Left colon (tissue), 2 donors: ENCODE measurements at regions not wholly inside any gene's neighbourhood (a gene's known extent, or its start where the extent isn't known, plus 50 kb on each side); places are given as distances from the start of the nearest gene placed in this dataset.

Experiments used
- ATAC-seq: fragments of 200-7000 bp; cut with Tn5 transposase; one replicate; pipeline ENCODE4 v1.9.1; 2020; ENCODE audit warnings: mild to moderate bottlenecking, moderate library complexity
- DNase-seq, 2 donors: peaks; one replicate each; pipeline ENCODE4 v3.0.0-alpha.2; 2020
- intact Hi-C, 2 donors: fragments of 100-400 bp; cut with DNase I in 1 of 2; cut with micrococcal nuclease in 1 of 2; formaldehyde crosslinking; loops; one replicate each; pipeline versions ENCODE4 v1.11.2 to v1.14.0; 2022; cut with DNase I, micrococcal nuclease
- donor health status: DM: no; HTN: no; CAD: no.
- donor health status: DM: yes; HTN: yes; CAD: no.

DNA sequence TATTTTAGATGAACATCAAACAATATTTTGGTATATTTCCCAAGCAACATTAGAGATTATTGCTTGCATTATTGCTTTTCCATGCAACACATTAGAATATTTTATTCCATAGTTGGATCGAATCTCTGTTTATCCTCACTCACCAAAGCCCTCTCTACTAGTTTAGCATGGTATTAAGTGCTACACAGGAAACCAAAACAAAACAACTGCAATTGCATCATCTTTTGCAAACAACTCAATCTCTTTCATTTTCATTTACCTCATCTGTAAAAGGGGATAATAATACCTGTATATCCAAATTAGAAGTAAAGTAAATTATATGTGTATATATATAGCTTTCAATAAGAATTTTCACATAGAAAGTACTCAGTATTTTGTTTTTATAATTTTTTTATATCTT lies 147.8 kb upstream of the PCDH9 start:
- ATAC-seq (no peak), DNase-seq (no peak)
- intact Hi-C loops, result no loop called here

- DNase-seq (no peak), ATAC-seq (no peak)
- intact Hi-C loops, result no loop called here
Measured at GRCh38 chr13:67374391-67374790, 144.3 kb upstream of the PCDH9 start.

GRCh38 chr13:67372868-67373464 lies 142.8 kb upstream of the PCDH9 start:
- ATAC-seq (no peak), DNase-seq (no peak)
- intact Hi-C loops, result no loop called here

DNA sequence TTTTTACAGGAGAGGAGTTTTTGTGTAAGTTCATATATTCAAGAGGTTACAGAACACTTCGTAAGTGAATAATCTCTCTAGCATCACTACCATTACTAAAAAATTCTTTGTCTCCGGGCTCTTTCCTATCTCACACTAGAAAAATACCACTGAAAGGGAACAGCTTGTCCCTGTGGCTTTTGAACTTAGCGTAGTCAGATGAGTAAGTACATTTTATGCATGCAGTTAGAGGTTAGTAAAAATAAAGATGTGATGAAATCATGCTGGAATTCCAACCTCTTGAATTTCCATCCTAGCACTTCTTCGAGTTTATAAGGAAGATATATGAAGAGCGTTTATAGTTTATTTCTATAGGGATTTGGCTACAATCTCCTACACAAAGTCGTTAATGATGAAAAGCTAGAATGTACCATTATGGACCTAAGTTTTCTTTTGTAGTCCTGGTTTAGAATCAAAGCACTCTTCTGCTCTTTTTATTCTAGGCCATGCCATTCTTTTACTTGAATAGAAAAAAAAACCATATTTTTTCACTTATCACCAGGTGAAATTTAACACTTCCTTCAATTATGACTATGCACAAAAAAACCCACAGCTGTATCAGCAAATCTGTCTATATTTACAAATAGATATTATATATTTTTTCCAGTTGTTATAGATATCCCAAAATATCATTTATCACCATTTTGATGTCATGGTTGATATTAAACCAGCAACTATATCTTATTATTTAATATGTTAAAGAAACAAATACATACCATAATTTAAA lies 139.9 kb upstream of the PCDH9 start:
- DNase-seq (no peak), ATAC-seq (no peak)
- intact Hi-C loops, result no loop called here

DNA sequence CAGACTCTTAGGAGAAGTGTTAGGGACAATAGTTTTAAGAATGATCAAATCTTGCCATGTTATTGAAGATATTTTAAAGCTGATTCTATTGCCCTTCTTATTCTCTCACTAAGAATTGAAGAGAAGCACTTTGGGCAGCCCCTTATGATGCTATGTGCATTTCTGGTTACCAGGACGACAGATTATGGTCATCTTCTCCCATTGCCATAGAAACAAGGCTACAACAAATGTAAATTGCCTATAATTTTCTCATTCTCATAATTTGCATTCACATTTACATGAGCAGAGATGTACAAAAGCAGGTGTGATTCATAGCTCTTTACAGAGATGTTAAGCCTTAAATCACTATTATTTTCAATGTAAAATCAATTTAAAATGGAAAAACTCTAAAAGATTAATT lies 137.3 kb upstream of the PCDH9 start:
- no peak for DNase-seq
- no peak for ATAC-seq
- intact Hi-C loops, result no loop called here

DNA sequence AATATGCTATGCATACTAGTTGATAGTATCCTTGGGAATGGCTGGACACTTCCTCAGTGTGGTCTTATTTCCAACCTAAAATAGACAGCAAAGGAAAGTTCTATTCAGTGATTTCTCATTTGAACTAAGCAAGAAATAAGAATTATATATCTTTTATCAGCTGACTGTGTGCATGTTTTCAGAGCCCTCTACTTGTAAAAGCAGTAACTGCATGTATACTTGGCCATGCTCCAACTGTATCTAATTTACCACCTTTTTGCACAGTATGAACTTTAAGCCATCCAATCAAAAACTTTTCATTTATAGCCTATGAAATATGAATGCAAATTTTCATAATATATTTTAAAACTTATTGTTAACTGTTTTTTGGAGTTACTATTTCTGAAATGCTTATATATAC lies 136.4 kb upstream of the PCDH9 start:
- ATAC-seq (no peak), DNase-seq (no peak)
- intact Hi-C loops, result no loop called here

DNA sequence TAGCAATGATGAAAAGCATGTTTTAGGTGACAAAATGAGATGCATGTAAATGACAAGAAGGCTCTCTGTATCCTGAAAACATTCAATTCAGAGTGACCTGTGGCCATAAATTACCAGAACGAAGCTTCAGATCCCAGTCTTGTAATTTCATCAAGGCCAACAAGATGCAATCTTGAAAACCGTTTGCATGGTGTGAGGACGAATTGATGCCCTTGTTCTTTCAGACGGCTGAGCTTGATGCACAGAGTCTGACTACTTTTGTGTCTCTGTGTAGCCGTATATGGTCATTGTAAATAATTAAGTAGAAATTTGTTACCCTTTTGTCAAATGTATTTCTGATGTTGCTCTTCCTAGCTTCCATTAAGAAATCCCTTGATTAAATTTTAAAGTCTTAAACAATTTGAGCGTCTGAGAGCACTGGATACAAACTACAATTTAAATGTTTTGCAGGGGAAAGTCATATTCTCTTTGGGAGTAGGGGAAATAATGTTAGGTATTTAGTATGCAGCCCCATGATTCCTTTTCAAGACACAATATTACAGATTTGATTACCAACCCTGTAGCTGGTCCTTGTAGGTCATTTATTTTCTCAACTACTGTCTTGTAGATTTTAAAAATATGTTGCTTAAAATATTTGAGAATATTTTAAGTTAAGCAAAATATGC lies 125.8 kb upstream of the PCDH9 start:
- intact Hi-C loops, result no loop called here
- no peak for ATAC-seq
- no peak for DNase-seq

DNA sequence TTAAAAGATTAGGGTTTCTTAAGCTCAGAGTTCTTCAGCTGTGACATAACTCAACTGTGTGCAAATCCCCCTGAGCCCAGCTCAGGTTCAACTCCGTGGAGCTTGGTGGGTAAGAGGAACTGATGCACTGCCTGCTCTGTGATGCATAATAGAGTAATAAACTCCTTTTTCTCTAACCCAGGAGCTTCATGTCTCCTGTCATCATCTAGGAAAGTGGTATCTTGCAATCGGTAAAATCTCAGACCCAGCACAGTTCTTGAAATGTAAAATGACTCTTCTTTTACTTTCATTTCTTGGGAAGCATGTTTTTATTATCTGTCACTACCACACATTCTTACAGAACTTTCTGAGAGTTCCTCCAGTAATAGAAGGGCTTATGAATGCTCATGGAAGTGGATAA lies 123.8 kb upstream of the PCDH9 start:
- no peak for ATAC-seq
- DNase-seq, result no peak
- intact Hi-C loops, result no loop called here

DNA sequence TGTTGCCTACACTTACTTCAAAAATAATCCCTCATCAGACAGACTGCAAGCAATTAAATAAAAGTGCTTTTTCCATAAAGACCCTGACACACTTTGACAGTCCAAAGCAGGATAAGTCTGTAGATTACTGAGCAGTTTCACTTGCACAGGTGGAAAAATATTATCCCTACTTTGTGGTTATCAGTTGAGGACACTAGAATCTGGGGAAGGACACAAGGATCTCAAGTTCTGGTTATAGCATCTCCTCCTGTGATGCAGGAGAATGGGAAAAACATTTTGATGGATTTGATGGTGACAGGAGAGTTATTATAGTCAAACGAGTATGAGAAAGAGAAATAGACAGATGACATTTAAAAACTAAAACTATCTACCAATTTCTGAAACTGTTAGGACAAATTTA lies 122.9 kb upstream of the PCDH9 start:
- ATAC-seq, result no peak
- DNase-seq, result no peak
- intact Hi-C loops, result no loop called here

DNA sequence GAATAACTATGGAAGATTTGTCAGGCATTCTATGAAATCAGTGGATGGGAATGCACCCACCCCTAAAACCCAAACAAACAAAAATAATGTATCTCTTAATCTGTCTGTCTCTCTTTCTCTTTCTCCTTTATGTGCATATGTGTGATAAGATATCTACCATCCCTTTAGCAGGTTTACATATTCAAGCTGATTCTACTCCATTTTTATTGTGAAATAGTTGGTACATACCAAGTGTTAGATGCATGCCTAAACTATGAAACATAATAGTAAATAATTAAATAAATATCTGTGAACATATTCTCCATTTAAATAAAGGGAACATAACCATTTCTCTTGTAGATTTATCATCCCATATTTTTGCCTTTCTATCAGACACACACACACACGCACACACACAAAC lies 121.8 kb upstream of the PCDH9 start:
- intact Hi-C loops, result no loop called here
- no peak for ATAC-seq
- DNase-seq, result no peak

DNA sequence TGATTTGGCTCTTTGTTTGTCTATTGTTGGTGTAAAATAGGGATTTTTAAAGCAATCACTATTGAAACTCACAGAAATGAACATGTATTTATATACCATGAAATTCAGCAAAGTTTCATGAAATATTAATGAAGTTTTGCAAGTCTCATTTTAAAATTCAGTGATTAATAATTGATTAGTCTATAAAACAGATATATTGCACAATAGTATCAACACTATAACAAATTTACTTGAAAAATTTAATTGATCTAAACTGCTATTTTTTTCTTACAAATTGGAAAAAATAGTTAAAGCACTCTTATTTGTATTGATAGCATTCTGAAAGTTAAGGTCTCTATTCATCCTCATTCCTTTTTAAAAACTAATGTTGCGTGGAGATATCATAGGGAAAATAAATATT lies 121.0 kb upstream of the PCDH9 start:
- ATAC-seq (no peak), DNase-seq (no peak)
- intact Hi-C loops, result no loop called here

- intact Hi-C loops, result no loop called here
- DNase-seq, result no peak
- no peak for ATAC-seq
Measured at GRCh38 chr13:67343777-67344176, 113.6 kb upstream of the PCDH9 start.

DNA sequence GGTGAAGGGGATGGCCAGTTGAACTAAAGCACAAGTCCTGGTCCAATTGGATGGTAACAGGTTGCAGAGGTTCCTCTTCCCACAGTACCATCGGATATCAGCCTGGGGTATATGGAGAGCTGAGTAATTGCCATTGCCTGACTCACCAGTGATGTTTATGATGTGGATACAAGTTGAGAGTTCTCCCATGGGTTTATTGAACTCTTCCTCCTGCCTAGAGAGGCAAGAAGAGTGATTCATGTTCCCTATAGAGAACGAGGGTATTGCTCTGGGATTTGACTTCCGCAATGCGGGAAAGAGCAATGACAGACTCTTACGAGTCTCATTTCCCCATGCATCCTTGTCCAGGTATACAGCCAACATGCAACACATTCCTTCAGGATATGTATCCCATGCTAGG lies 111.3 kb upstream of the PCDH9 start:
- no peak for ATAC-seq
- intact Hi-C loops, result no loop called here
- DNase-seq, result no peak

DNA sequence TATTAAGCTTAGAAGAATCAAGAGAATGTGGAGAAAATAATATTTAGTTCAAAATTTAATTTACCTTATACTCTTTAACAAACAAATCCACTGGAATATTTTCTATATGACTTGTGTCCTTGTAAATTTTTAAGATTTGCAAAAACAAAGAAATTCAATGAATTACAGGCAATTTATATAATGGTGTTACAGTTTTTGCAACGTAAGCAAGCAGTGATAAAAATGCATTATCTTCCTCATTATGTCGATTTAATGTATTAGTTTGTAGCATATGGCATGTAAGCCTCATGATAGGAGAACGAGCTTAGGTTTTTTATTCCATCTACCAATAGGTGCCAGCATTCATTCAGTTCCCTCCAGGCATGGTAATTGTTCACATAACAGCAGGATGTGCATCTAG lies 100.0 kb upstream of the PCDH9 start:
- ATAC-seq, result no peak
- intact Hi-C loops, result no loop called here
- no peak for DNase-seq

GRCh38 chr13:67328895-67329294 lies 98.8 kb upstream of the PCDH9 start:
- no peak for DNase-seq
- intact Hi-C loops, result no loop called here
- ATAC-seq, result no peak

- intact Hi-C loops, result no loop called here
- DNase-seq (no peak), ATAC-seq (no peak)
Measured at GRCh38 chr13:67318860-67319259, 88.7 kb upstream of the PCDH9 start.

DNA sequence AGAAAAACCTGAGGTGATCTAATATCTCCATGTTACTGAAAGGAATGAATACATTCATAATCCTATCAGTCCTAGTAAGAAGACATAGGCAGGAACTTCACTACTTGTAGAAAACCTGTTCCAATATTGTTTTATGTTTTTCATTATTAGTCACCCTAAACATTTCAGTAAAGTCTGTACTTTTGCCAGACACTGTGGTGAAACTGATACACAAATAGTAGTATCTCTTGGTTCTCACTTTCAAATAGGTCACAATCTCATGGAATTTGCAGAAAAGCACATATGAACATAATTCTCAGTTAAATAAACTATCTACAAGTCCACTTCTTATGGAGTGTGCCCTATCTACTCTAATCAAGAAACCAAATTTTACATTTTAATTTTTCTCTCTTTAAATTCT lies 88.3 kb upstream of the PCDH9 start:
- ATAC-seq (no peak), DNase-seq (no peak)
- intact Hi-C loops, result no loop called here

DNA sequence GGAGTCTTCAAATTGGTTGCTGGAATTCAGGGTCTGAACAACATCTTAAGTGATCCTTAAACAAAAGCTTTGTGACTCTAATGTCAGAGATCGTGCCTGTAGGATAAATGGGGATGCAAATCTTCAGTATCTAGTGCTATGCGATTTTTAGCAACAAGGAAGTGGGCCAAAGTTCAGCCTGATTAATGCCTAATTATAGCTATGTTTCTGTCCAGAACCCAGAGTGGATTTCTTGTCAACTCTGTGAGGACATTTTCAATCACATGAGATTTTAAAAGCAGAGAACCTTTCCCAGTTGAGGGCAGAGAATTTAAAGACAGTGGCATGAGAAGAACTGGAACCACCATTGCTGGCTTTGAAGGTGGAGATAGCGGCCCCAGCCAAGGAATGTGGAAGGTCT lies 84.3 kb upstream of the PCDH9 start:
- DNase-seq (no peak), ATAC-seq (no peak)
- intact Hi-C loops, result no loop called here

DNA sequence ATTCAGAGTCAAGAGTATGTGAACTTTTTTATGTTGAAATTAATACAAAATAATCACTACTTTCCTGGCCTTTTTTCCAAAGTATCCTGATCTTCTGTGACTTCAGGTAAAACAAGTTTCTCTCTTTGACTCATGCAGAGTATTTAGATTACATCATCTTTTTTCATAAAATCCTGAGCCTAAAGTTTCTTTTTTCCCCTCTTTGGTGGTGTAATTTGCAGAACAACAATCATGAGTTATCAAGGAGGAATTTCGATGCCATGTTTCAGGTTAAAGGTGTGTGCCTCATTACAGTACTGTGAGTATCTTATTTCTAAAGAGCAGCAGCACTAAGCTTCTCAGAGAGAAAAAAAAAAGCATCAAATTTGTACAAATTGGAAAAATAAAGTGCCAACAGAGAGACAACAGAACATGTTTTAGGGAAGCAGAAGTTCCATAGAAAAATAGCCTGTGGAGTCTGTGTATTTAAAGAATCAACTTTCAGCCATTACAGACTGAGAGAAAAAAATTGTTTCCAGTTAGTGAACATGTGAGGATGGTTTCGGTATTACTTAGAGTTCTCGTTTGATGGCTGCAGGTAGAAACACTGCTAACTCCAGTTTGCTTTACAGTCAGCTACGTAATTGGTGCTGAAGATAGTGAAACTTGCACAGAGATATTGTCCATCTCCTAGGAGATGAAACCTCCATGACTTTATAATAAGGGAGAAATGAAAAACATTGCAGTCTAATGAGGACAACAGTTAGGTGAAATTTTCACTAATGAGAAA lies 78.1 kb upstream of the PCDH9 start:
- ATAC-seq, result no peak
- intact Hi-C loops, result no loop called here
- no peak for DNase-seq

GRCh38 chr13:67306742-67307141 lies 76.6 kb upstream of the PCDH9 start:
- intact Hi-C loops, result no loop called here
- DNase-seq, result no peak

More at GRCh38 chr13:67306742-67307141, 76.6 kb upstream of the PCDH9 start:
- ATAC-seq, result no peak
